Stomach (tissue), 4 donors: ENCODE measurements at regions not wholly inside any gene's neighbourhood (a gene's known extent, or its start where the extent isn't known, plus 50 kb on each side); places are given as distances from the start of the nearest gene placed in this dataset.

Experiments
- POLR2AphosphoS5 ChIP-seq, 3 donors: sonication (generic); formaldehyde crosslinking; IDR thresholded peaks; one replicate each; pipeline ENCODE4 v1.6.1; 2016; ENCODE audit warnings: antibody characterized with exemption in 3 of 3
- TF ChIP-seq, protein P1 (sequence below), 7 experiments: fragments of 450-650 bp in 4 of 7; fragments of 200-600 bp in 3 of 7; sonication (generic) in 3 of 7; IDR thresholded peaks; one replicate each; pipeline ENCODE4 v1.5.1; 2016 to 2019; ENCODE audit warnings: antibody characterized with exemption in 7 of 7, control low read depth in 2 of 7, mild to moderate bottlenecking in 1 of 7

DNA sequence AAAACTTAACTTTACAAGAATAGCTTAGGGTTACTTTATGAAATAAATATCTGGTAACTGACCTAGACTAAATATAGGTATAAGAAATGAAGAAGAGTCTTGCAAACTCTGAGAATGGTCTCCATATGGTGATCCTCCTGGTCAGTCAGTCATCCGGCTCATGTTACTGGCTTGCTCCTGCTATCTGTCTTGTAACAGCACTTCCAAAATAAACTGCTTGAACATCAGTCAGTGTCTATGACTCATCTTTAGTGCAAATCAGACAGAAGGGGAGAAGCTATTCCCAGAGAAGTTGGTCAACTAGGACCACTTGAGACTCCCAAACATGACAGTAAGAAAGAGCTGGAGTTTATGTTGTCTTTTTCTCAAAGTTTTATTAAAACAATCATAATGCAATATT is 1550.9 kb downstream of the PCDH9 start:
- TF ChIP-seq, protein P1, sequence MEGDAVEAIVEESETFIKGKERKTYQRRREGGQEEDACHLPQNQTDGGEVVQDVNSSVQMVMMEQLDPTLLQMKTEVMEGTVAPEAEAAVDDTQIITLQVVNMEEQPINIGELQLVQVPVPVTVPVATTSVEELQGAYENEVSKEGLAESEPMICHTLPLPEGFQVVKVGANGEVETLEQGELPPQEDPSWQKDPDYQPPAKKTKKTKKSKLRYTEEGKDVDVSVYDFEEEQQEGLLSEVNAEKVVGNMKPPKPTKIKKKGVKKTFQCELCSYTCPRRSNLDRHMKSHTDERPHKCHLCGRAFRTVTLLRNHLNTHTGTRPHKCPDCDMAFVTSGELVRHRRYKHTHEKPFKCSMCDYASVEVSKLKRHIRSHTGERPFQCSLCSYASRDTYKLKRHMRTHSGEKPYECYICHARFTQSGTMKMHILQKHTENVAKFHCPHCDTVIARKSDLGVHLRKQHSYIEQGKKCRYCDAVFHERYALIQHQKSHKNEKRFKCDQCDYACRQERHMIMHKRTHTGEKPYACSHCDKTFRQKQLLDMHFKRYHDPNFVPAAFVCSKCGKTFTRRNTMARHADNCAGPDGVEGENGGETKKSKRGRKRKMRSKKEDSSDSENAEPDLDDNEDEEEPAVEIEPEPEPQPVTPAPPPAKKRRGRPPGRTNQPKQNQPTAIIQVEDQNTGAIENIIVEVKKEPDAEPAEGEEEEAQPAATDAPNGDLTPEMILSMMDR (IDR thresholded peaks at IDR 0.05) = no peak
- TF ChIP-seq POLR2AphosphoS5 (IDR thresholded peaks at IDR 0.05) = no peak
